ENCODE measurements at regions not wholly inside any gene's neighbourhood (a gene's known extent, or its start where the extent isn't known, plus 50 kb on each side); places are given as distances from the start of the nearest gene placed in this dataset.

- H3K4me3 Mint-ChIP-seq: no peak overlapping the region
- no peak for DNase-seq (ENCODE audit: low read depth, low spot score)
- peaks cover 2% of the 10 kb centered on the region for H3K36me3 Mint-ChIP-seq (ENCODE audit: low read depth)
- no peaks in the 10 kb centered on the region for H3K4me1 Mint-ChIP-seq
- peaks cover 7% of the 10 kb centered on the region for H3K9me3 Mint-ChIP-seq
- no peak for TF ChIP-seq CTCF (conservative IDR thresholded peaks at IDR 0.05)
- H3K27me3 Mint-ChIP-seq (ENCODE audit: low read depth): no peaks in the 10 kb centered on the region
- H3K27ac Mint-ChIP-seq (ENCODE audit: unreplicated experiment): no peak overlapping the region
Measured at GRCh38 chr4:14695095-14695845, 307.0 kb upstream of the CPEB2 start.

GRCh38 chr4:14700083-14700482 lies 302.2 kb upstream of the CPEB2 start:
- Mint-ChIP-seq H3K36me3 (ENCODE audit: low read depth) (no peaks in the 10 kb centered on the region), H3K27me3 (ENCODE audit: low read depth) (peaks cover 2% of the 10 kb centered on the region), H3K4me1 (no peaks in the 10 kb centered on the region), H3K4me3 (no peak overlapping the region), H3K27ac (ENCODE audit: unreplicated experiment) (no peak overlapping the region), H3K9me3 (no peaks in the 10 kb centered on the region)
- DNase-seq (ENCODE audit: low read depth, low spot score): no peak
- TF ChIP-seq CTCF (conservative IDR thresholded peaks at IDR 0.05): no peak

GRCh38 chr4:14700544-14700943 lies 301.7 kb upstream of the CPEB2 start:
- TF ChIP-seq CTCF (conservative IDR thresholded peaks at IDR 0.05): no peak
- Mint-ChIP-seq H3K36me3 (ENCODE audit: low read depth) (no peaks in the 10 kb centered on the region), H3K9me3 (no peaks in the 10 kb centered on the region), H3K4me3 (no peak overlapping the region), H3K27ac (ENCODE audit: unreplicated experiment) (no peak overlapping the region), H3K27me3 (ENCODE audit: low read depth) (peaks cover 2% of the 10 kb centered on the region), H3K4me1 (no peaks in the 10 kb centered on the region)
- no peak for DNase-seq (ENCODE audit: low read depth, low spot score)

- Mint-ChIP-seq H3K36me3 (ENCODE audit: low read depth) (no peaks in the 10 kb centered on the region), H3K27ac (ENCODE audit: unreplicated experiment) (no peak overlapping the region), H3K4me3 (no peak overlapping the region), H3K9me3 (no peaks in the 10 kb centered on the region), H3K27me3 (ENCODE audit: low read depth) (peaks cover 2% of the 10 kb centered on the region), H3K4me1 (no peaks in the 10 kb centered on the region)
- DNase-seq (ENCODE audit: low read depth, low spot score): no peak
- no peak for TF ChIP-seq CTCF (conservative IDR thresholded peaks at IDR 0.05)
Measured at GRCh38 chr4:14701389-14701788, 300.9 kb upstream of the CPEB2 start.

DNA sequence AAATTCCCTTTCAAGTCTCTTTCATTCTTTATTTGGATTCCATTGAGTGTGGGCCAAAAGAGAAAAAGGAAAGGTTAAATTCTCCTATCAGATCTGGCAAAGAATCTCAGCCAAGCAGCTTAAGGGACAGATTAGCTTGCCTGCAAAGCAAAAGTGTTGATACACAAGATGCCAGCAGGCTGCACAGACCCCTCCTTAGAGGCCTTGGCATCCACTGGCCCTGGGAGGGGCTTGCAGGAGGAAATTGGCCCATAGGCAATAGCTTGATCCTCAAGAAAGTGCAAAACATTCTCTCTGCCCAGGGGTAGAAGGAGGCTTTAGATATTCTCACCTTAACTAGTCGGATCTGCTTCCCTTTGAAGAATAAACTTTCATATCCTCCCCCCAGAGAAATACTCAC lies 300.4 kb upstream of the CPEB2 start:
- no peak for TF ChIP-seq CTCF (conservative IDR thresholded peaks at IDR 0.05)
- H3K27me3 Mint-ChIP-seq (ENCODE audit: low read depth): peaks cover 2% of the 10 kb centered on the region
- no peaks in the 10 kb centered on the region for H3K36me3 Mint-ChIP-seq (ENCODE audit: low read depth)
- no peaks in the 10 kb centered on the region for H3K9me3 Mint-ChIP-seq
- H3K4me3 Mint-ChIP-seq: no peak overlapping the region
- DNase-seq (ENCODE audit: low read depth, low spot score): no peak
- no peak overlapping the region for H3K27ac Mint-ChIP-seq (ENCODE audit: unreplicated experiment)
- H3K4me1 Mint-ChIP-seq: no peaks in the 10 kb centered on the region
